H9 (cell line): ENCODE measurements at regions not wholly inside any gene's neighbourhood (a gene's known extent, or its start where the extent isn't known, plus 50 kb on each side); places are given as distances from the start of the nearest gene placed in this dataset.

Experiments
- DNase-seq: peaks from one replicate; pipeline ENCODE4 v3.0.0-alpha.2; 2017
- H2AFZ ChIP-seq: one replicate; pipeline ENCODE4 v1.6.1; 2013; ENCODE audit warnings: mild to moderate bottlenecking, low read length, control low read depth, moderate library complexity
- H2AK5ac ChIP-seq: 2 replicates; pipeline ENCODE4 v1.6.1; 2013; ENCODE audit warnings: low read length, control low read depth, mixed read lengths; ENCODE audit not compliant: insufficient read length
- H2BK120ac ChIP-seq: one replicate; pipeline ENCODE4 v1.6.1; 2013; ENCODE audit warnings: low read depth, mild to moderate bottlenecking, low read length, control low read depth, inconsistent platforms; ENCODE audit not compliant: poor library complexity, severe bottlenecking
- H2BK12ac ChIP-seq: 2 replicates; pipeline ENCODE4 v1.6.1; 2013; ENCODE audit warnings: low read length, control low read depth, mixed read lengths, low read depth; ENCODE audit not compliant: insufficient read length
- H2BK15ac ChIP-seq: 2 replicates; pipeline ENCODE4 v1.6.1; 2013; ENCODE audit warnings: low read depth, low read length, control low read depth
- H2BK20ac ChIP-seq: one replicate; pipeline ENCODE4 v1.6.1; 2013; ENCODE audit warnings: low read depth, mild to moderate bottlenecking, low read length, control low read depth, inconsistent platforms; ENCODE audit not compliant: poor library complexity, severe bottlenecking
- H2BK5ac ChIP-seq: 2 replicates; pipeline ENCODE4 v1.6.1; 2013; ENCODE audit warnings: low read length, control low read depth, mixed read lengths; ENCODE audit not compliant: insufficient read length
- H3K14ac ChIP-seq: 2 replicates; pipeline ENCODE4 v1.6.1; 2013; ENCODE audit warnings: low read length, control low read depth; ENCODE audit not compliant: insufficient read depth
- H3K18ac ChIP-seq: 2 replicates; pipeline ENCODE4 v1.6.1; 2013; ENCODE audit warnings: low read depth, mild to moderate bottlenecking, mixed read lengths, low read length, control low read depth; ENCODE audit not compliant: insufficient read length
- H3K23ac ChIP-seq: 2 replicates; pipeline ENCODE4 v1.6.1; 2013; ENCODE audit warnings: low read length, control low read depth, mixed read lengths, low read depth; ENCODE audit not compliant: insufficient read length
- H3K23me2 ChIP-seq: 2 replicates; pipeline ENCODE4 v1.6.1; 2013; ENCODE audit warnings: low read depth, mild to moderate bottlenecking, mixed read lengths, low read length, control low read depth; ENCODE audit not compliant: insufficient read length, poor library complexity, severe bottlenecking
- H3K27ac ChIP-seq: 2 replicates; pipeline ENCODE4 v1.5.1; 2013; ENCODE audit warnings: low read length, control low read depth, mixed read lengths, low read depth; ENCODE audit not compliant: insufficient read length
- H3K27me3 ChIP-seq: 2 replicates; pipeline ENCODE4 v1.6.1; 2013; ENCODE audit warnings: low read length, control low read depth, inconsistent platforms; ENCODE audit not compliant: insufficient read depth
- H3K4ac ChIP-seq: 2 replicates; pipeline ENCODE4 v1.6.1; 2013; ENCODE audit warnings: low read depth, mild to moderate bottlenecking, control low read depth, inconsistent platforms, low read length, moderate library complexity
- H3K4me1 ChIP-seq: 2 replicates; pipeline ENCODE4 v1.6.1; 2013; ENCODE audit warnings: low read length, control low read depth, inconsistent platforms; ENCODE audit not compliant: insufficient read depth
- H3K4me2 ChIP-seq: 2 replicates; pipeline ENCODE4 v1.6.1; 2013; ENCODE audit warnings: low read length, control low read depth, mixed read lengths; ENCODE audit not compliant: insufficient read length, insufficient read depth
- H3K56ac ChIP-seq: 2 replicates; pipeline ENCODE4 v1.6.1; 2013; ENCODE audit warnings: low read depth, mild to moderate bottlenecking, mixed read lengths, low read length, control low read depth; ENCODE audit not compliant: insufficient read length
- H3K79me1 ChIP-seq: 2 replicates; pipeline ENCODE4 v1.6.1; 2013; ENCODE audit warnings: low read depth, mild to moderate bottlenecking, moderate library complexity, low read length, control low read depth, inconsistent platforms; ENCODE audit not compliant: insufficient read depth, poor library complexity, severe bottlenecking
- H3K79me2 ChIP-seq: 2 replicates; pipeline ENCODE4 v1.6.1; 2013; ENCODE audit warnings: low read length, control low read depth, inconsistent platforms; ENCODE audit not compliant: insufficient read depth
- H3K9ac ChIP-seq: 2 replicates; pipeline ENCODE4 v1.6.1; 2013; ENCODE audit warnings: low read length, control low read depth, mixed read lengths; ENCODE audit not compliant: insufficient read length; ENCODE audit errors: extremely low read depth
- H3K9me3 ChIP-seq: one replicate; pipeline ENCODE4 v1.6.1; 2013; ENCODE audit warnings: low read depth, low read length, inconsistent platforms; ENCODE audit not compliant: control insufficient read depth
- H3T11ph ChIP-seq: one replicate; pipeline ENCODE4 v1.6.1; 2013; ENCODE audit warnings: mild to moderate bottlenecking, low read length, control low read depth, inconsistent platforms
- H4K20me1 ChIP-seq: one replicate; pipeline ENCODE4 v1.6.1; 2013; ENCODE audit not compliant: control insufficient read depth, insufficient read length, insufficient read depth
- H4K5ac ChIP-seq: 2 replicates; pipeline ENCODE4 v1.6.1; 2013; ENCODE audit warnings: low read depth, mild to moderate bottlenecking, mixed read lengths, low read length, control low read depth; ENCODE audit not compliant: insufficient read length
- H4K8ac ChIP-seq: replicated peaks from 2 replicates; pipeline ENCODE4 v1.6.1; 2013; ENCODE audit warnings: low read length, control low read depth, mixed read lengths, low read depth; ENCODE audit not compliant: insufficient read length
- H4K91ac ChIP-seq: 2 replicates; pipeline ENCODE4 v1.6.1; 2013; ENCODE audit warnings: low read depth, mild to moderate bottlenecking, moderate library complexity, mixed read lengths, low read length, control low read depth; ENCODE audit not compliant: insufficient read length
- H3K27ac Mint-ChIP-seq, 3 experiments: 2 replicates in 2 of 3; 3 replicates in 1 of 3; pipeline ENCODE4 v1.8.0; 2020 to 2021; ENCODE audit warnings: mixed read lengths in 3 of 3, mild to moderate bottlenecking in 1 of 3, moderate library complexity in 1 of 3
- H3K27me3 Mint-ChIP-seq: 2 replicates; pipeline ENCODE4 v1.8.0; 2021; ENCODE audit warnings: low read depth, mild to moderate bottlenecking, moderate library complexity, mixed read lengths
- H3K36me3 Mint-ChIP-seq, 3 experiments: 2 replicates in 2 of 3; 3 replicates in 1 of 3; pipeline ENCODE4 v1.8.0; 2020 to 2021; ENCODE audit warnings: low read depth in 3 of 3, mixed read lengths in 3 of 3; ENCODE audit not compliant: insufficient read depth in 1 of 3
- H3K4me1 Mint-ChIP-seq, 2 experiments: 2 replicates each; pipeline ENCODE4 v1.8.0; 2020; ENCODE audit warnings: mixed read lengths in 2 of 2
- H3K4me3 Mint-ChIP-seq, 2 experiments: 2 replicates in 1 of 2; 3 replicates in 1 of 2; pipeline ENCODE4 v1.8.0; 2020 to 2021; ENCODE audit warnings: mild to moderate bottlenecking in 2 of 2, mixed read lengths in 2 of 2, moderate library complexity in 1 of 2
- H3K9me3 Mint-ChIP-seq, 2 experiments: 2 replicates in 1 of 2; 3 replicates in 1 of 2; pipeline ENCODE4 v1.8.0; 2020; ENCODE audit warnings: mild to moderate bottlenecking in 2 of 2, mixed read lengths in 2 of 2, moderate library complexity in 1 of 2
- WGBS: extraction: QIAGEN DNeasy Blood & Tissue Kit; methylation state at CpG from one replicate; pipeline ENCODE4 v1.1.7; 2013; ENCODE audit warnings: missing lambda C conversion rate, low lambda C conversion rate, mixed read lengths; ENCODE audit not compliant: insufficient read length; ENCODE audit errors: extremely low coverage; 5-methylcytosine and 5-hydroxymethylcytosine counted together
- TF ChIP-seq, protein P1 (sequence below): fragments of 200-600 bp; sonication (generic); conservative IDR thresholded peaks from 3 replicates; pipeline ENCODE4 v1.8.0; 2021; ENCODE audit warnings: antibody characterized with exemption, mild to moderate bottlenecking

DNA sequence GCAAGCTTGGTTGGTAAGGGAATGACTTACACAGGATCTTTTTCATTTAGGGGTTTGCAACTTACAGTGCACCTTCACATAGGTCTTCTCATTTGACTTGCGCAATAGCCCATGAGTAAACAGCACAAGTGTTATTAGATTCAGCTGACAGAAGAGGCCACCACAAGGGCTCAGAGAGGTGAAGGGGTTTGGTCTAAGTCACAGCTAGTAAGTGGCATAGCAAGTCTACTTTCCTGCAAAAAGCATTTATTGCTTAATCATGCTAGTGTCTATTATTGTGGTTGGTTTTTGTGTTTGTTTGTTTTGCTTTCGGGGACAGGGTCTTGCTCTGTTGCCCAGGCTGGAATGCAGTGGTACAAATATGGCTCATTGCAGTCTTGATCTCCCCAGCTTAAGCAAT is 83.3 kb downstream of the SPRY1 start:
- Histone ChIP-seq H4K8ac (no peak overlapping the region), H4K91ac (no peak overlapping the region), H2BK12ac (no peak overlapping the region), H2AFZ (no peak overlapping the region), H4K20me1 (no peaks in the 10 kb centered on the region), H2BK20ac (no peak overlapping the region), H2BK120ac (no peak overlapping the region), H2BK15ac (no peak overlapping the region), H3T11ph (no peak overlapping the region), H3K56ac (no peak overlapping the region), H4K5ac (no peak overlapping the region), H3K4ac (no peak overlapping the region), H2BK5ac (no peak overlapping the region), H3K18ac (no peak overlapping the region), H3K27ac (no peak overlapping the region), H3K23ac (no peak overlapping the region), H3K9ac (no peak overlapping the region), H3K14ac (no peak overlapping the region), H3K79me2 (no peaks in the 10 kb centered on the region), H3K4me1 (peaks cover 3% of the 10 kb centered on the region; the same call in 1 of the 2 replicates), H3K4me2 (no peak overlapping the region), H3K23me2 (no peaks in the 10 kb centered on the region), H2AK5ac (no peak overlapping the region), H3K27me3 (no peaks in the 10 kb centered on the region), H3K79me1 (no peaks in the 10 kb centered on the region), H3K9me3 (no peaks in the 10 kb centered on the region)
- TF ChIP-seq, protein P1, sequence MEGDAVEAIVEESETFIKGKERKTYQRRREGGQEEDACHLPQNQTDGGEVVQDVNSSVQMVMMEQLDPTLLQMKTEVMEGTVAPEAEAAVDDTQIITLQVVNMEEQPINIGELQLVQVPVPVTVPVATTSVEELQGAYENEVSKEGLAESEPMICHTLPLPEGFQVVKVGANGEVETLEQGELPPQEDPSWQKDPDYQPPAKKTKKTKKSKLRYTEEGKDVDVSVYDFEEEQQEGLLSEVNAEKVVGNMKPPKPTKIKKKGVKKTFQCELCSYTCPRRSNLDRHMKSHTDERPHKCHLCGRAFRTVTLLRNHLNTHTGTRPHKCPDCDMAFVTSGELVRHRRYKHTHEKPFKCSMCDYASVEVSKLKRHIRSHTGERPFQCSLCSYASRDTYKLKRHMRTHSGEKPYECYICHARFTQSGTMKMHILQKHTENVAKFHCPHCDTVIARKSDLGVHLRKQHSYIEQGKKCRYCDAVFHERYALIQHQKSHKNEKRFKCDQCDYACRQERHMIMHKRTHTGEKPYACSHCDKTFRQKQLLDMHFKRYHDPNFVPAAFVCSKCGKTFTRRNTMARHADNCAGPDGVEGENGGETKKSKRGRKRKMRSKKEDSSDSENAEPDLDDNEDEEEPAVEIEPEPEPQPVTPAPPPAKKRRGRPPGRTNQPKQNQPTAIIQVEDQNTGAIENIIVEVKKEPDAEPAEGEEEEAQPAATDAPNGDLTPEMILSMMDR = no peak
- H3K4me3 Mint-ChIP-seq = no peak overlapping the region
- H3K27ac Mint-ChIP-seq = no peak overlapping the region
- DNase-seq = no peak
- no peaks in the 10 kb centered on the region for H3K36me3 Mint-ChIP-seq
- H3K9me3 Mint-ChIP-seq = no peaks in the 10 kb centered on the region
- H3K4me1 Mint-ChIP-seq = peaks cover 13 to 17% of the 10 kb centered on the region in 2 experiments
- no CpG with 5 or more reads among the region's 2 CpGs for WGBS
- H3K27me3 Mint-ChIP-seq = no peaks in the 10 kb centered on the region
